Endothelial cell of umbilical vein (primary cell): ENCODE measurements at regions not wholly inside any gene's neighbourhood (a gene's known extent, or its start where the extent isn't known, plus 50 kb on each side); places are given as distances from the start of the nearest gene placed in this dataset.
"Not testable (repeated sequence)": the region's sequence is repeated elsewhere in the genome, so short reads cannot be mapped to it uniquely, and the experiment has no call there.

Source experiments
- BruUV-seq: library from RNA; stranded (reverse); fragments of 400-500 nt; replicated peaks from 2 replicates; lab custom pipeline; 2021; lab: Mats Ljungman, UMichigan
- CTCF ChIA-PET: fragments of 300-600, 350-600 bp; sonication (Branson Sonifier 250); formaldehyde crosslinking; loops from one replicate; lab custom pipeline; 2021; ENCODE audit warnings: antibody characterized with exemption, inconsistent platforms; lab: Charles Lee
- POLR2A ChIA-PET: fragments of 300-600, 350-600 bp; sonication (Branson Sonifier 250); formaldehyde crosslinking; loops from one replicate; lab custom pipeline; 2021; ENCODE audit warnings: antibody characterized with exemption, inconsistent platforms; lab: Charles Lee
- DNase-seq: peaks from one replicate; pipeline ENCODE4 v3.0.0-alpha.2; 2011; ENCODE audit warnings: low read depth, low spot score
- FAIRE-seq: peaks from 2 replicates; lab custom pipeline; 2011; peaks lifted over from hg19 to GRCh38; lab: Jason Lieb, UNC
- H2AFZ ChIP-seq: 2 replicates; pipeline ENCODE4 v1.6.0; 2012; ENCODE audit warnings: low read depth, low read length, control low read depth, inconsistent platforms
- H3K27ac ChIP-seq: 2 replicates; pipeline ENCODE4 v1.5.1; 2011; ENCODE audit warnings: low read depth, mild to moderate bottlenecking, control low read depth, low read length, moderate library complexity; ENCODE audit not compliant: insufficient read depth
- H3K27me3 ChIP-seq, 2 experiments: 2 replicates each; pipeline versions ENCODE4 v1.6.0 to v1.6.1; 2011; ENCODE audit warnings: low read length in 2 of 2, mixed read lengths in 1 of 2; ENCODE audit not compliant: control insufficient read depth in 2 of 2, insufficient read depth in 2 of 2
- H3K36me3 ChIP-seq, 2 experiments: 2 replicates in 1 of 2; 3 replicates in 1 of 2; pipeline ENCODE4 v1.5.1; 2011; ENCODE audit warnings: low read length in 2 of 2, mild to moderate bottlenecking in 1 of 2, moderate library complexity in 1 of 2; ENCODE audit not compliant: control insufficient read depth in 2 of 2, insufficient read depth in 2 of 2; ENCODE audit errors: extremely low read depth in 1 of 2
- H3K4me1 ChIP-seq: 3 replicates; pipeline ENCODE4 v1.5.1; 2011; ENCODE audit warnings: mild to moderate bottlenecking, low read length; ENCODE audit not compliant: control insufficient read depth, insufficient read depth; ENCODE audit errors: extremely low read depth
- H3K4me2 ChIP-seq: 2 replicates; pipeline ENCODE4 v1.6.1; 2011; ENCODE audit warnings: low read length, control low read depth, mixed read lengths; ENCODE audit not compliant: insufficient read depth
- H3K4me3 ChIP-seq, 3 experiments: fragments of 200-600 bp in 1 of 3; sonication (generic), shearing (Covaris generic) in 1 of 3; replicated peaks in 1 of 3; 2 replicates each; pipeline ENCODE4 v1.5.1; 2011 to 2016; ENCODE audit warnings: control low read depth in 3 of 3, low read length in 3 of 3, mild to moderate bottlenecking in 2 of 3, inconsistent platforms in 1 of 3, low read depth in 1 of 3, moderate library complexity in 1 of 3; ENCODE audit not compliant: insufficient read depth in 1 of 3
- H3K79me2 ChIP-seq: 2 replicates; pipeline ENCODE4 v1.6.0; 2012; ENCODE audit warnings: low read length, inconsistent platforms; ENCODE audit not compliant: control insufficient read depth, insufficient read depth
- H3K9ac ChIP-seq: replicated peaks from 2 replicates; pipeline ENCODE3; 2011; ENCODE audit warnings: low read length, control low read depth; ENCODE audit not compliant: insufficient read depth; ENCODE audit errors: extremely low read depth
- H3K9me1 ChIP-seq: replicated peaks from 3 replicates; pipeline ENCODE4 v1.6.0; 2011; ENCODE audit warnings: mild to moderate bottlenecking, low read length; ENCODE audit not compliant: control insufficient read depth, insufficient read depth; ENCODE audit errors: extremely low read depth
- H3K9me3 ChIP-seq: replicated peaks from 2 replicates; pipeline ENCODE4 v1.5.1; 2012; ENCODE audit warnings: low read length, inconsistent platforms; ENCODE audit not compliant: control insufficient read depth, insufficient read depth
- H4K20me1 ChIP-seq: replicated peaks from 2 replicates; pipeline ENCODE3; 2011; ENCODE audit warnings: mild to moderate bottlenecking, low read length; ENCODE audit not compliant: control insufficient read depth, insufficient read depth; ENCODE audit errors: extremely low read depth
- CTCF ChIP-seq, 2 donors: IDR thresholded peaks; 1 replicate in 1 of 2; 2 replicates in 1 of 2; pipeline ENCODE4 v1.5.1; 2011; ENCODE audit warnings: low read length in 2 of 2, mild to moderate bottlenecking in 2 of 2, moderate library complexity in 2 of 2, control low read depth in 1 of 2, inconsistent platforms in 1 of 2, low read depth in 1 of 2; ENCODE audit not compliant: insufficient read depth in 1 of 2; ENCODE audit errors: extremely low read depth in 1 of 2
- EZH2 ChIP-seq: IDR thresholded peaks from 2 replicates; pipeline ENCODE4 v1.6.1; 2012; ENCODE audit warnings: borderline replicate concordance, low read depth, mild to moderate bottlenecking, moderate library complexity, low read length, inconsistent platforms; ENCODE audit not compliant: severe bottlenecking
- FOS ChIP-seq: IDR thresholded peaks from 2 replicates; pipeline ENCODE4 v1.6.1; 2011; ENCODE audit warnings: mild to moderate bottlenecking, low read length, moderate library complexity, borderline replicate concordance; ENCODE audit not compliant: insufficient read depth
- GATA2 ChIP-seq: IDR thresholded peaks from 2 replicates; pipeline ENCODE4 v1.7.0; 2011; ENCODE audit warnings: low read depth, mild to moderate bottlenecking, moderate library complexity, mixed read lengths, low read length; ENCODE audit not compliant: insufficient read length, insufficient read depth
- JUN ChIP-seq: IDR thresholded peaks from 2 replicates; pipeline ENCODE4 v1.6.1; 2011; ENCODE audit warnings: borderline replicate concordance, low read depth; ENCODE audit not compliant: insufficient read length, insufficient read depth
- MAX ChIP-seq: IDR thresholded peaks from 2 replicates; pipeline ENCODE4 v1.6.1; 2011; ENCODE audit not compliant: insufficient read depth, insufficient read length
- MYC ChIP-seq: IDR thresholded peaks from one replicate; pipeline ENCODE4 v1.6.1; 2011; ENCODE audit warnings: mild to moderate bottlenecking, low read depth, low read length
- POLR2A ChIP-seq: IDR thresholded peaks from 2 replicates; pipeline ENCODE4 v1.6.1; 2012; ENCODE audit warnings: low read depth, mild to moderate bottlenecking, control low read depth, low read length
- POLR2AphosphoS5 ChIP-seq: IDR thresholded peaks from 2 replicates; pipeline ENCODE4 v1.6.1; 2012; ENCODE audit warnings: low read depth, mild to moderate bottlenecking, control low read depth, low read length, moderate library complexity; ENCODE audit not compliant: insufficient read depth
- dilution Hi-C: fragments of 300-500 bp; cut with MboI; formaldehyde crosslinking; loops from one replicate; pipeline ENCODE4 v1.15.0; 2019; ENCODE audit warnings: low sequenced_read_pairs; ENCODE audit not compliant: extremely low pct_ligation_motif_present
- intact Hi-C: fragments of 100-400 bp; cut with micrococcal nuclease; formaldehyde crosslinking; loops from one replicate; pipeline ENCODE4 v1.10.0; 2022

- POLR2A ChIA-PET, result no interaction called here
- Histone ChIP-seq H4K20me1 (no peaks in the 10 kb centered on the region), H3K36me3 (no peaks in the 10 kb centered on the region), H3K9me3 (no peaks in the 10 kb centered on the region), H3K4me1 (no peaks in the 10 kb centered on the region), H3K9me1 (no peaks in the 10 kb centered on the region), H2AFZ (no peak overlapping the region), H3K79me2 (no peaks in the 10 kb centered on the region), H3K27me3 (no peaks in the 10 kb centered on the region), H3K27ac (no peak overlapping the region), H3K9ac (no peak overlapping the region), H3K4me2 (no peak overlapping the region), H3K4me3 (no peak overlapping the region)
- dilution Hi-C loops, result no loop called here
- FAIRE-seq, result no peak
- no peak for TF ChIP-seq CTCF (IDR thresholded peaks at IDR 0.05; ENCODE audit: extremely low read depth in 1 of 2, insufficient read depth in 1 of 2, low read depth in 1 of 2, low read length in 2 of 2)
- TF ChIP-seq EZH2, result no peak
- no peak for TF ChIP-seq POLR2AphosphoS5
- no peak for TF ChIP-seq GATA2
- no peak for TF ChIP-seq POLR2A
- TF ChIP-seq FOS, result no peak
- TF ChIP-seq MYC, result no peak
- no peak for TF ChIP-seq MAX
- no peak for TF ChIP-seq JUN
- CTCF ChIA-PET, result interaction anchor here (0.6 to 1.3 kb wide), 3 partner anchors 9 to 1504 kb away, joined by 3 read pairs; no protein-coding TSS in a partner anchor
- DNase-seq, result no peak
- no TSS peak for BruUV-seq
- intact Hi-C loops, result no loop called here
Observed at GRCh38 chr4:184913356-184914143, 87.8 kb upstream of the ACSL1 start.

GRCh38 chr4:184918799-184919198 is 93.0 kb upstream of the ACSL1 start:
- CTCF ChIA-PET, FAIRE-seq, H3K9me3 ChIP-seq, H3K27ac ChIP-seq, H4K20me1 ChIP-seq, H3K4me3 ChIP-seq, H2AFZ ChIP-seq, intact Hi-C loops, dilution Hi-C loops, H3K4me2 ChIP-seq, H3K27me3 ChIP-seq, H3K9ac ChIP-seq, H3K9me1 ChIP-seq, H3K36me3 ChIP-seq, H3K79me2 ChIP-seq, BruUV-seq, H3K4me1 ChIP-seq, DNase-seq, POLR2A ChIA-PET: not testable (repeated sequence)
